GM19463 (cell line): ENCODE measurements at regions not wholly inside any gene's neighbourhood (a gene's known extent, or its start where the extent isn't known, plus 50 kb on each side); places are given as distances from the start of the nearest gene placed in this dataset.

Source experiments
- ATAC-seq: cut with Tn5 transposase; IDR thresholded peaks from one replicate; pipeline ENCODE4 v1.9.1; 2021; ENCODE audit warnings: mild to moderate bottlenecking, moderate library complexity; ENCODE audit not compliant: unreplicated experiment

DNA sequence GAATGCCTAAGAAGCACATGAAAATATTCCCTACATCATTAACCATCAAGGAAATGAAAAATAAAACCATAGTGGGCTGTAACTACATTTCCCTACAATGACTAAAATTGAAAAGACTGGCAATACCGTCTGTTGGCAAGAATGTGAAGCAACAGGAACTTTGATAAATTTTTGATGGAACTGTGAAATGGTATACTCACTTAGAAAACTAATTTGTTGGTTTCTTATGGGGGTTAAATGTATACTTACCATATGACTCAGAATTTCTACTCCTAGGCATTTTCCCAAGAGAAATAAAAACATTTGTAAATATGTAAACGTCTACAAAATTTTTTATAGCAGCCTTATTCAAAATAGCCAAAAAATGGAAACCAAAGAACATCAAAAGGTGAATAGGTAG is 121.4 kb upstream of the PLEKHA5 start:
- no peak for ATAC-seq

- no peak for ATAC-seq
These were observed 119.4 kb upstream of the PLEKHA5 start for GRCh38 chr12:19010087-19010486.

GRCh38 chr12:19010726-19011125 is 118.8 kb upstream of the PLEKHA5 start:
- ATAC-seq: no peak

GRCh38 chr12:19012965-19013364 is 116.6 kb upstream of the PLEKHA5 start:
- no peak for ATAC-seq

DNA sequence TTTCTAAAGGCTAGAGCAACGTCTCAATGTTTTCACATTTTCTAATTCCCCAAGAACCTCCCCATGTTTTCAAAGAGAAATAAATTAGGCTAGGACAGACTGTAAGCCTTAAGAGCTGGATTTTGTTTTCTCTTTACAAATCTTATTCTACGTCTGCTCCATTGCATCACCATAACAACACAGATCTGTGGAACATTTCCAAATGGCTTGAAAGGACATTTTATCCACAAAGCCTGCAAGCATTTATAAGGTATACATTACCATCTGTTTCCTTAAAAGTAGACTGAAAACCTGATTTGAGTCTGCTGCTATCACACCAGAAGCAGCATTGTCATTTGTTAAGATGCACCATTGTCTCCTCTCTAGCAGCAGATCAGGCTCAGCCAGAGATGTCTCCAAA is 115.3 kb upstream of the PLEKHA5 start:
- no peak for ATAC-seq

GRCh38 chr12:19015285-19015684 is 114.2 kb upstream of the PLEKHA5 start:
- ATAC-seq: no peak

- no peak for ATAC-seq
These were observed 111.1 kb upstream of the PLEKHA5 start for GRCh38 chr12:19018302-19018970.

- ATAC-seq: no peak
These were observed 108.3 kb upstream of the PLEKHA5 start for GRCh38 chr12:19021240-19021639.

- ATAC-seq: no peak
These were observed 107.9 kb upstream of the PLEKHA5 start for GRCh38 chr12:19021646-19022045.

DNA sequence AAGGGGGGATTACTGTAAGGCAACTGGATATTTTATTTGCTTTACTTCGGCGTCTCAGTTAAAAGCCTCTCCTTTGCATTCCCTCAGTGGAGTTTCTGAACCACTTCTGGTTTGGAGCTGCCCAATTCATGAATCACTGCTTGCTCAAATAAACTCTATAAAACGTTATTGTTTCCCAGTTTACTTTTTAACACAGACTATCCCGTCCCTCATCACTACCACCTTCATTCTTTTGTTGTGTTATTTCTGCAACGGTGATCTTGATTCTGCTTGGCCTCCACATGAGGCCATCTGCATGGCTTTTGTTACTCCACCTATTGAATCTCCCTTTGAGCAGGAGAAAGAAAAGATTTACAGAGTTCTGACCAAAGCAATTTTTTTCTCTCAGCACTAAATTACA is 104.0 kb upstream of the PLEKHA5 start:
- no peak for ATAC-seq

- ATAC-seq: no peak
These were observed 103.5 kb upstream of the PLEKHA5 start for GRCh38 chr12:19026034-19026433.

- ATAC-seq: no peak
These were observed 102.7 kb upstream of the PLEKHA5 start for GRCh38 chr12:19026614-19027488.

- ATAC-seq: no peak
These were observed 99.4 kb upstream of the PLEKHA5 start for GRCh38 chr12:19030180-19030579.

- no peak for ATAC-seq
These were observed 98.9 kb upstream of the PLEKHA5 start for GRCh38 chr12:19030603-19031002.

DNA sequence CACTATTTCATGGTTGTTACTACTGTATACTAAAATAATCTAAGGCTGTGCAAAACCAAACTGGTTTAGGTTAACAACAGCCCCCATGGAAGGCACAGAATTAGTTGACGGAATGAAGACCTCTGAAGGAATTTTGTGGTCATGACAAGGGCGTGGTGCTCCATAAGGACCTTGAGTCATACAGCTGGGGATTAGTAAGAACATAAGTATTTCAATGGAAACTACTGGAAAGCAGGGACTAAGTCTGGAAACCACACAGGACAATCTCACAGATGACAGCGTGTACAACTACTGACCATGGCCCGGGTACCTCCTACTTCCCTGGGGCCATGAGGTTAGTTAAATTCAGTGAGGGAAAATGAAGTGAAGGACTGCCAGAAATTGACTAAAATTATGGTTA is 98.5 kb upstream of the PLEKHA5 start:
- ATAC-seq: no peak

DNA sequence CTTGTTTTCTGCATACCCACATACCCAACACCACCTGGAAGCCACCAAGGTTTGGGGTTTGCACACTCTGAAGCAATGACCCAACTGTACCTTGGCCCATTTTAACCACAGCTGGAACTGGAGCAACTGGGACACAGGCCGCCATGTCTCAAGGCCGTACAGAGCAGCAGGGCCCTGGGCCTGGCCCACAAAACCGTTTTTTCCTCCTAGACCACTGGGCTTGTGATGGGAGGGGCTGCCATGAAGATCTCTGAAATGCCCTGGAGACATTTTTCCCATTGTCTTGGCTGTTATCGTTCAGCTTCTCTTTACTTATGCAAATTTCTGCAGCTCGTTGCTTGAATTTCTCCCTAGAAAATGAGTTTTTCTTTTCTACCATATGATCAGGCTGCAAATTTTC is 96.7 kb upstream of the PLEKHA5 start:
- ATAC-seq: no peak

DNA sequence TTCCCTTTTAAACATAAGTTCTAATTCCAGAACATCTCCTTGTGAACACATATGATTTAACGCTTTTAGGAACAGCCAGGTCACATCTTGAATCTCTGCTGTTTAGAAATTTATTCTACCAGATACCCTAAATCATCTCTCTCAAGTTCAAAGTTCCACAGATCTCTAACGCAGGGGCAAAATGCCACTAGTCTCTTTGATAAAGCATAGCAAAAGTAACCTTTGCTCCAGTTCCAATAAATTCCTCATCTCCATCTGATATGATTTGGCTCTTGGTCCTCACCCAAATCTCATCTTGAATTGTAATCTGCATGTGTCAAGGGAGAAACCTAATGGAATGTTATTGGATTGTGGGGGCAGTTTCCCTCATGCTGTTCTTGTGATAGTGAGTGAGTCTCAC is 96.3 kb upstream of the PLEKHA5 start:
- no peak for ATAC-seq

- no peak for ATAC-seq
These were observed 94.6 kb upstream of the PLEKHA5 start for GRCh38 chr12:19034937-19035336.

GRCh38 chr12:19035536-19035935 is 94.0 kb upstream of the PLEKHA5 start:
- no peak for ATAC-seq

GRCh38 chr12:19036673-19037357 is 92.7 kb upstream of the PLEKHA5 start:
- no peak for ATAC-seq

DNA sequence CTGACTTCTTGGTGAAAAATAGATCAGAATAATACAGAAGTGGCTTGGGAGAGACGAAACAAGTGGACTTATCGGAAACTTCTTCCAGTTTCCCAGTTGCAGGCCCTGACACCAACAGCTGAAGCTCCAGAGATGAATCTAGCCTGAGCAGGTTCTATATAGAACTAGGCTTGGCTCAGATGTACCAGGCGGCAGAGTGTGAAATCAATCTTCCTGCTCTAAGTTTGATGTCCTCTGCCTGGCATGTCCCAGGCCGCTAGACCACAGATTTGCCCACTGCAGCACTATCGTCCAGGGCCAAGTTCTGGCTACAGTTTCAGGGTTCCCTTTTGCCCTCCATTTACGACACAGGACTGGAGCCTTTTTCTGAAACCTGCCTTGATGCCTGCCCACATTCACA is 91.3 kb upstream of the PLEKHA5 start:
- no peak for ATAC-seq

- ATAC-seq: no peak
These were observed 90.0 kb upstream of the PLEKHA5 start for GRCh38 chr12:19039515-19039914.
